ENCODE measurements at regions not wholly inside any gene's neighbourhood (a gene's known extent, or its start where the extent isn't known, plus 50 kb on each side); places are given as distances from the start of the nearest gene placed in this dataset.
"Not testable (repeated sequence)": the region's sequence is repeated elsewhere in the genome, so short reads cannot be mapped to it uniquely, and the experiment has no call there.

DNA sequence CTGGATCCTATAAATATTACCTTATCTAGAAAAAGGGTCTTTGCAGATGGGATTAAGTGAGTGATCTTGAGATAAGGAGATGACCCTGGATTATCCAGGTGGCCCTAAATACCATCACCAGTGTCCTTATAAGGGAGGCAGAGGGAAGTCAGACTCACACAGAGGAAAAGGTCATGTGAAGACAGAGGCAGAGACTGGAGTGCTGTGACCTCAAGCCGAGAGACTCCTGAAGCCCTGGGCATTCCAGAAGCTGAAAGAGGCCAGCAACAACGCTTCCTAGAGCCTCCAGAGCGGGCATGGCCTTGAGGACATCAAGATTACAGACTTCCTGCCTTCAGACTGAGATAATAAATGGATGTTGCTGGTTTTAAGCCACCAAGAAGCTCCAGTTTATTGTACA, 118.8 kb downstream of the ATPSCKMT start:
- ATAC-seq (no peak), DNase-seq (ENCODE audit: low spot score) (no peak)

DNA sequence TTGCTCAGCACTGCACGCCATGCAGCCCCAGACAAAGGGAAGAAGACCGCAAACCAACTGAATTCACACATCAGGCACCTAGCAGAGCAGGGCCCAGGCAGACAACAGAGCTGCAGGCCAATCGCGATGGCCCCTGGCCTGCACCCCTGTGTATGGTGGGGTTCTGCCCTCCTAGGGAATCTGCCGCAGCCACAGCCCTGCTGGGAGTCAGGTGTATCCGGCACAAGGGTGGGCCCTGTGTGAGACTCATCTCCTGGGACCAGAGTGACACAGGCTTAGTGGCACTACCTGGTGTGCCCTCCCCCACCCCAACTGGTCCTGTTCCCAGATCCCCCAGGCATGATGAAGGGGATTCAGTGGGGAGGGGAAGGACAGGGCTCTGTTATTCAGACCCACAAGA, 122.8 kb downstream of the ATPSCKMT start:
- DNase-seq (ENCODE audit: low spot score): no peak
- ATAC-seq: no peak

DNA sequence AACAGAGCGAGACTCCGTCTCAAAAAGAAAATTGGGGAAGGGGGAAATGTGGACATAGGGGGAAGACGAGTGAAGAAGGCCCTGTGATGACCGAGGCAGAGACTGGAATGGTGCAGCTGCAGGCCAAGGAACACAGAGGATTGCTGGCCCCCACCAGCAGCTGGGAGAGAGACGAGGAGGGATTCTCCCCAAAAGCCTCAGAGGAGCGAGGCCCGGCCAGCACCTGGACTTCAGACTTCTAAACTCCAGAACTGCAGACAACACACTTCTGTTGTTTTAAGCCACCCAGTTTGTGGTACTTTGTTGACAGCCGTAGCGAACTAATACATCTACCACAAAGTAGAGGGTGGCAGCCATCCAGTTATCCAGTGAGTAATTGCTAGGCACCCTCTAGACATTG, 124.6 kb downstream of the ATPSCKMT start:
- ATAC-seq: no peak
- DNase-seq (ENCODE audit: low spot score): no peak

DNA sequence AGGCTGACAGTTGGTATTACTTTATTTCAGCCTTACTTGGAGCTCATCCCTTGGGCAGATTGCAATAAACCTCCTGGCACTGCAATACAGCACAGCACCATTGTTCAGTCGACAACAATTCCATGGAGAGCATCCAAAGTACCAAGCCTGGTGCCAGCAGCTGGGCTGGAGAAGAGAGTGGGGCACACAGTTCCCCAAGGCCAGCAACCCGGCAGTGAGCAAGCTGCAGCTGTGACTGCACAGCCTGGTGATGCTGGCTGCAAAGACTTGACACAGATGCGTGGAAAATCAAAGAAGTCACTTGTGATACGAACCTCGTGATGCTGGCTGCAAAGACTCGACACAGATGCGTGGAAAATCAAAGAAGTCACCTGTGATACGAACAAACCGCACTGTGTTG, 125.4 kb downstream of the ATPSCKMT start:
- no peak for DNase-seq (ENCODE audit: low spot score)
- ATAC-seq: no peak

DNA sequence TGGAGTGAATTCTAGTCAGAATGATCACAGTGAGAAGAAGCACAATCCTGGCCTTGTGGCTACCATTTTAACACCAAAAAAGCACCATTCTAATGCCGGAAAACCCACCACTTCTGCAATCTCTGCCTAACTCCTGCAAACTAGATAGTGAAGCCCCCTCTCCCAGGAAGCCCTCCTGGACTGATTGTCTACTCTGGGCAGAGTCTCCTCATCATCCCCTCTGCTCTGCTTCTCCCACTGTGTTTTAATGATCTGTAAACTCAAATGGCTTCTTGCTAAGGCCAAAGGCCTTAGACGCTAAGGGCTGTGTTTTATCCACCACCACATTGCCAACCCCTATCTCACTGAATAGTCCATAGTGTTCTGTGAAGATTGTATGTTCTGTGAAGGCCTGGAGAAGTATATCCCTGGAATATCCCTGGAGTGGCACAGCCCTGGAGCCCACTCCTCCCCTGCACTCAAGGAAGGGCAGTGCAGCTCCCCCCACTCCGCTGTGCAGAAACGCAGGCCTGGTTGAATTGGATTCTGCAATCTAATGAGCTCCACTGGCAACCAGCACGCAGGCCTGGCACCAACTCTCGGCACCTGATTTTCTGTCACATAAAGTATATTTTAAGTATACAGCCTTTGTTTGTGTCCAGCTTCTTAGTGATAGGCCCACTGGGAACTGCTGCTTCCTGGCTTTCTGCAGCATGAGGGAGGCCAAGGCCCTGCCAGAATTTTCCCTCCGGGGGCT, 126.3 kb downstream of the ATPSCKMT start:
- DNase-seq (ENCODE audit: low spot score): no peak
- no peak for ATAC-seq

DNA sequence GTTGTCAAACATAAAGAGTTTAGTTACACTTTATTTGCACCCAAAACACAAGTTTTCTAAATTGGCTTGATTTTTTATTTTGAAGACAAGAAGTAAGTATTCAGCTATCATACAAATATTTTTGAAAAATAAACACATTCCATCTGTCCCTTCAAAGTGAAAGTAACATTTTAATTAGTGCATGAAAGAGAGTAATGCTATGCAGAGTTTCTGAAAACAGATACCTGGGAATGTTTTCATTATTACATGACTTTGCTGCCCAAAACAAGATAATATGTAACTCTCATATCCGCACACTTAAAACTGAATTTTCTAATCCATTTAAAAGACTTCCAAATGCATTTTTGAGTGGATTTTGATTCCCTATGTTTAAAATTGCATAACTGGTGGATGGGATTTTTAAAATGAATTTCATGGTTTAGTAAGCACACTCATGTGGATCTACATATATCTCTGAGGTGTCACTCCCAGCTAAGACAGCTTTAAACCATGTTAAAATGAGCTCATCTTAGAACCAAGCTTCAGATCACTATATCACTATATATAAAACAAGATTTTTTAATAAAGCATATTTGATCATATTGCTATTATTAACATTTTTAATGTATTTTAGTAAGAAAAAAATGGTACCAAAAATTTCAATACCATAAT, 127.5 kb downstream of the ATPSCKMT start:
- DNase-seq (ENCODE audit: low spot score) (no peak), ATAC-seq (no peak)

DNA sequence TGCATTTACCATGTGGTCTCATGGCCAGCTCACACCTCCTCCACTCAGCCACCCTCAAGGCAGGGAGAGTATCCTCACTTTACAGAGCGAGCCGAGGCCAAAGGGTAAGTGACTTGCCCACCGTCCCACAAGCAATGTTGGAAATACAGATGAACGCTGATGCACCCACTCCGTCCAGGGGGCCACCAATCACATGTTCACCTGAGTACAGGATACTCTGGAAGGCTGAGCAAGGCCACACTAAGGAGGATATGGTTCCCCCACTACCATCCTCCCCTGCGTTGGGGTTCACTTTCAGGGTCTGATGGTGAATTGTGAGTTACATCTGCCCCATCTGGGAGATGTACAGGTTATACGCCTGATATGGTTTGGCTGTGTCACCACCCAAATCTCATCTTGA, 128.8 kb downstream of the ATPSCKMT start:
- no peak for DNase-seq (ENCODE audit: low spot score)
- ATAC-seq: no peak

DNA sequence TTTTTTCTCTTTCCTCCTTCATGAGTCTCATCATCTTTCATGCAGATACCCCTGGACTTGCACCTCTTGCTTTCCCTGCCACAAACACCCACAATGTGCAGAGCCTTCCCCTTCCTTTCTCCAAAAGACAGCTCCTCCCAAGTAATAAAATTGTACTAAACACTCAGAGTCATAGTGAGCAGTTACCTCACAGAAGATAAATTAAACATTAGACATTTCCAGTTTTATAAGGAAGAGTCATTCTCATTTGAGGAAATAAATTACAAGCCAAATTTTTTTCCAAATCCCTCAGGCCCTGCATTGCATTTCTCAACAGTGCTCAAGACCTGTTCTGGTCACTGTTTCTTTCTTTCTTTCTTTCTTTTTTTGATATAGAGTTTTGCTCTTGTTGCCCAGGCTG, 131.5 kb downstream of the ATPSCKMT start:
- no peak for DNase-seq (ENCODE audit: low spot score)
- ATAC-seq: no peak

DNA sequence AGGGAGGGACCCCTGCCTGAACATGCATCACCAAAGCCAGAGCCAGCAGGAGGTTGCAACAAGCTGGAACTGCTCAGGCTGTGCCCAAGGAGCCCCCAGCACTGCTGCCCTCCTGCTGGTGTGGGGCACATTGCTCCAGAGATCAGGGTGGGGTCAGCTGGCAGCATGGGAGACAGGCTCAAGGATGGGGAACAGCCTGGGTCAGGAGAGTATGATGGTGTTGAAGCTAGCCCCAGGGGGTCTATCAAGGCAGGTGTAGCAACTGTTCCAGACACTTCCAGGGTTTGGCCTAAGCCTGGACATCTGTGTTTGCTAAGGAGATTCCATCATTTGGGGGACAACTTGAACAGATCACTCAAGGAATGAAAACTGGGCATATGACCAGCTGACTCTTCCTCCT, 133.1 kb downstream of the ATPSCKMT start:
- DNase-seq (ENCODE audit: low spot score): no peak
- no peak for ATAC-seq

DNA sequence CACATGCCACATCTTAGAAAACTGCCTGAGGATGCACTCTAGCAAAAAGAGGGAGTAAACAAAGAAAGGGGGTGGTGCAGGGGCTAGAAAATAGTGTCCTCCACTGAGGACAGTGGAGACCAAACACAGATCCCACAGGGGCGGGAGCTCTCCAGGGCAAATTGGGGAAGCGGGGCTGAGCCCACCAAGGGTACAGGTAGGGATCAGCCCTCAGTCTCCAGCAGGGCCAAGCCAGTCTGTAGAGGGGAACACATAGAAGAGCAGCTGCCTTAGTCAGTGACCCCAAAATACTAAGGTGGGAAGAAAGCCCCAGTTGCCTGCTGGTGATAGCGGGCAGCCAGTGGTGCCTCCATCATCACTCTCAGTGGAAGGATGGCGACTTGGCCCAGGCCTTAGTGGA, 134.0 kb downstream of the ATPSCKMT start:
- DNase-seq (ENCODE audit: low spot score) (no peak), ATAC-seq (no peak)

DNA sequence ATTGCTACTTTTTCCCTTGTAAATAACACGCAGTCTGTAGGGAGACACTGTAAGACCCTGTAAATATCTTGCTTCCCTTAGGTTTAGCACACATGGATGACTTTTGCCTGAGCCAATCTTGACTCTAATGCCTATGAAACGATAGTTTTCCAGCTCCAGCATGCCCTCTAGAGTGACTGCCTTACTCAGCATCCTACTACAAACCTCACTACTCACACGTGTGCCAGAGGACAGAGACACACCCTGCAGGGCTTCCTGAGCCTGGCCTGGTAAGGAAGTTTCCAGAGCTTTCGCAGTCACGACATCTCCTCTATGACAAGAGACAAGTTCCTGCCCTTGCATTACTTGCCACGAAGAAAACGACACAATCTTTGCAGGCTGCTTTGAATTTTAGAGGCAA, 138.1 kb downstream of the ATPSCKMT start:
- ATAC-seq (no peak), DNase-seq (ENCODE audit: low spot score) (no peak)

DNA sequence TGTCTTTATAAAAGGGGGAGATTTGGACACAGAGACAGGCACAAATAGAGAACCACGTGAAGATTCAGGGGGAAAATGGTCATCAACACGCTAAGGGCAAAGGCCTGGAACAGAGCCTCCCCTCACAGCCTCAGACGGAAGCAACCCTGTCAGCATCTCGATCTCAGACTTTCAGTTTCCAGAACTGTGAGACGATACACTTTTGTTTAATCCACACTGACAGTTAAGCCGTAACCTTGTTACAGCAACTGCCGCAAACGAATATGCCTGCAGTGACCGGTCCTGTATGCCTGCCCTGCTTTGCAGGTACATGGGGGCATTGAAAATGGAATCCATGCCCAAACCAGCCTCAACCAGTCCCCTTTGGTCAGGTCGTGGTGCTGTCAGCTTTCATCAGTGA, 139.5 kb downstream of the ATPSCKMT start:
- DNase-seq (ENCODE audit: low spot score) (no peak), ATAC-seq (no peak)

DNA sequence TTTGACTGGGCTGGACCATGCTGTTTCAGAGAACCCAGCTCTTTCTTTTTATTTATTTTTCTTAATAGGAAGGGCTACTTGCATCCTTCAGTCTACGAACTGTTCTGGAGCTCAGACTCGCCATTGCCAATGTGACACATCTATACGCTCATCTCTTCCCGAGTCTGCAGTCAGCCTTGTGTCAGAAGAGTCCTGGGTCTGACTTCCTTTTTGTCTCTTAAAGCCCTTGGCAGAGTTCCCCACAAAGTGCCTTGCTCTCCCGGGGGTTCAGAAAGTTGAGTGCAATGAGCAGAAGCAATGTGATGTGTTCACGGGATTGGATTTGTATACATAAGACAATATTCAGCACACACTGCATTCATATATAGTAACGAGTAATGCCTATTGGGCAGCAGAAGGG, 140.4 kb downstream of the ATPSCKMT start:
- no peak for DNase-seq (ENCODE audit: low spot score)
- ATAC-seq: no peak

DNA sequence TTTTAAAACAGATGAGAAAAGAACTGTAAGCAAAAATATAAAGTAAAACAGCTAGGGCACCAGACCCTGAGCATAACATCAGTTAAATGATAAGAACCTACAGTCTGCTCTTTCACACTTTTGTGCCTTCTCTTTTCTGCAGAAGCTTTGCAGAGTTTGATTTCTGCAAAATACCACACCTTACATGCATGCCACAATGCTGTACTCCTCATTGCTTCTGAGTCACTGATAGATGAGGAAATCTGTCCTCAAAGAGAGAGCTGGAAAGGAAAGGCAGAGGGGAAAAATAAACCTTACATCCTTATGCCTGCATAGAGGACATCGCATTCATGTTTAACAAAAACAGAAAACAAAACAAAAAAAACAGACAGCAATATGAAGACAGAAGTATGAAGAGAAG, 142.9 kb downstream of the ATPSCKMT start:
- no peak for DNase-seq (ENCODE audit: low spot score)
- no peak for ATAC-seq

DNA sequence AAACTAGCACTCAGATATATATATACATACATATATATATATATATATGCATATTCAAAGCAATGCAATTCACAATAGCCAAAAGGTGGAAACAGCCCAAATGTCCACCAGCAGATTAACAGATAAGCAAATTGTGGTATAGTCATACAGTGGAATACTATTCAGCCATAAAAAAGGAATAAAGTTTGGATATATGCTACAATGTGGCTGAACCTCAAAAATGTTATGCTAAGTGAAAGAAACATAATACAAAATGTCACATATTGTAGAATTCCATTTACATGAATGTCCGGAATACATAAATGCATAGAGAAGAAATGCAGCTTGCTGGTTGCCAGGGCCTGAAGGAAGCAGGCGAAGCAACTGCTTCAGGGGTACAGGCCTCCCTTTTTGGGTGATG, 143.4 kb downstream of the ATPSCKMT start:
- no peak for ATAC-seq

DNA sequence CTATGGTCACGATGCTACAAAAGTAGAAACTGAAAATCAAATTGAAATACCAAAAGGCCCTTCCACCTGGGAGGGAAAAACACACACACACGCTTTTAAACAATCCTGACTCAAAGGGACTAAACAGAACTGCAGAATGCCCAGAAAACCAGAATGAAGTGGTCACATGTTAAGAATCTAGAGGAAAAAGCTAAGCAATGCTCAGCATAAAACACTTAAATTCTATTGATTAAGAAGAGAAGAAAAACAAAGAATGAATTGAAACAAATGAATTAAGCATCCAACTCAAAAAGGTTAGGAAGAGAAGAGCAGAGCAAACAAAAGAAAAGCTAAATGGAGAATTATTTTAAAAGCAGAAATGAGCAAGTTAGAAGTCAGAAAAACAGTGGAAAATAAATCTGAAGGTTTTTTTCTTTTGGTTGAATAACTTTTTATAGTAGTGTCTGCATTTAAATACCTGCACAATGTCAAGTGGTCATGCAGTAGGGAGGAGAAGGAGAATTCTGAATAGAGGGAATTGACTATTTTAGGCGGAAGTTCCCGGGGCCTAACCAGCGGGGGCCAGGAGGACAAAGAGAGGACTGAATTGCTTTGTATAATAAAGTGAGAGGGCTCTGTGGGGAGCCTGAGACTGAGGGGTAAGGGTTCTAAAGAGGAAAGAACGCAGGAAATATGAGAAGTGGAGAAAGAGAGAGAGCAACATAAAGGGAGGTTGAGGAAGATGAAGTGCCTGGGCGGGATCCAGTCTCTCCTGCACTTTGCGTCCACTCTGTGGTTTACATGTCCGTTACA, 146.8 kb downstream of the ATPSCKMT start:
- ATAC-seq: no peak
- no peak for DNase-seq (ENCODE audit: low spot score)

More for the DNA sequence above, 143.4 kb downstream of the ATPSCKMT start:
- DNase-seq (ENCODE audit: low spot score): no peak

DNA sequence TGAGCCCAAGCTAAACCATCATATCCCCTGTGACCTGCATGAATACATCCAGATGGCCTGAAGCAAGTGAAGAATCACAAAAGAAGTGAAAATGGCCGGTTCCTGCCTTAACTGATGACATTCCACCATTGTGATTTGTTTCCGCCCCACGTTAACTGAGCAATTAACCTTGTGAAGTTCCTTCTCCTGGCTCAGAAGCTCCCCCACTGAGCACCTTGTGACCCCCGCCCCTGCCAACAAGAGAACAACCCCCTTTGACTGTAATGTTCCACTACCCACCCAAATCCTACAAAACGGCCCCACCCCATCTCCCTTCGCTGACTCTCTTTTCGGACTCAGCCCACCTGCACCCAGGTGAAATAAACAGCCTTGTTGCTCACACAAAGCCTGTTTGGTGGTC, 147.5 kb downstream of the ATPSCKMT start:
- ATAC-seq; DNase-seq (ENCODE audit: low spot score): not testable (repeated sequence)

DNA sequence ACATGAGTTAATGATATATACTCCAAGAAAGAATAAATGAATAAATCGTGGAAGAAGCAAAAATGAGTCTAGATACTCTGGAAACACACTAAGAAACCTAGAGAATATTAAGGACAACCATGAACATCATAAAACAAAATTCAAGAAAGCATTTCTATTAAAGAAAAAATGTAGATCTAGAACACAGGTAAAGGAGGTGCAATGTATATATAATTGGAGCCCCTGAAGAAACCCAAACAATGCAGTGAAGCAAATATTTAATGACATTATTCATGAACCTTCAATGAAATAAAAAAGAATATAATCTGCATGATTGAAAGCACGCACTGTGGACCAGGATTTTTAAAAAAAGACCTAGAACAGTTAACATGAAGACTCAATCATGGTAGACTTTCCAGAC, 150.1 kb downstream of the ATPSCKMT start:
- DNase-seq (ENCODE audit: low spot score): no peak
- ATAC-seq: no peak

DNA sequence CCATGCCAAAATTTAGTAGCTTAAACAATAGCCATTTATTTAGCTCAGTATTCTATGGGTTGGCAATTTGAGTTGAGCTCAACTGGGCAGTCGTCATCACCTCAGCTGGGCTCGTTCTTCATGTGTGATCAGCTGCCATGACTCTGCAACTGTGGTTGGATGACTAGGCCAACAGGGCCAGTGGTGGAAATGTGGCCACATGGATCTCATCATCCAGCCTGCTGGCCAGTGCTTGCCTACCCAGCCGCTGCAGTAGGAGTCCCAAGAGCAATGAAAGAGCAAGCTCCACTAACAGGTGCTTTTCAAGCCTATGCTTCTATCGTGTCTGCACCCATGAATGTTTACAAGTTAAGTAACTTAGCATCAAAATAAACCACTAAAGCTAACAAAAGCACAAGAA, 158.0 kb downstream of the ATPSCKMT start:
- DNase-seq (ENCODE audit: low spot score) (no peak), ATAC-seq (no peak)

DNA sequence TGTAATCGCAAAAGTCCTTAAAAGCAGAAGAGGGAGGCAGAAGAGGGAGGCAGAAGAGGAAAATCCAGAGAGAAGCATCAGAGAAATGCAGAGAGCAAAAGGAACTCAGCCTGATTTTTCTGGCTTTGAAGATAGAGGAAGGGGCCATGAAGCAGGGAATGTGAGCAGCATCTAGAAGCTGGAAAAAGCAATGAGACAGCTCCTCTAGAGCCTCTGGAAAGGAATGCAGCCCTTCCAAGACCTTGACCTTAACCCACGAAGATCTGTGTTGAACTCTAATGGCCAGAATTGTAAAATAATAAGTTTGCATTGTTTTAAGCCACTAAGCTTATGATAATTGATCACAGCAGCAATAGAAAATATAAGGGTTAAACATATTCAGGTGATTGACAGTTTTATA, 159.6 kb downstream of the ATPSCKMT start:
- DNase-seq (ENCODE audit: low spot score) (no peak), ATAC-seq (no peak)

DNA sequence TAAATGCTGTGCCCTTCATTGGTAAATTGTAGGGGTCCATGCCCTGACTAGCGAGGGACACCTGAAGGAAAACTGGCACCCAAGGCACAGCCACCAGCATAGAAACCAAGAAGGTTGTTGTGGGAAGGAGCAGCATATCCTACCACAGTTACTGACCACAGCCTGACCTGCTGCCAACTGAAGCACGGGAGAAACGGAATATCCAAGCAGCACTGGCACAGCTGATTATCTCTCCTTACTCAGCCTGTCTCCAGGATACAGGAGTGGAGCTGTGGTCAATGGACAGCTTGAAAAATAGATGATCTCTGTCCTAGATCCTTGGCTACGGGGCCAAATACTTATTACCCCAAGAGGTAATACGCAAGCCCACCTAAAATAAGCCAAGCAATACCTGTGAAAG, 164.5 kb downstream of the ATPSCKMT start:
- ATAC-seq: no peak

DNA sequence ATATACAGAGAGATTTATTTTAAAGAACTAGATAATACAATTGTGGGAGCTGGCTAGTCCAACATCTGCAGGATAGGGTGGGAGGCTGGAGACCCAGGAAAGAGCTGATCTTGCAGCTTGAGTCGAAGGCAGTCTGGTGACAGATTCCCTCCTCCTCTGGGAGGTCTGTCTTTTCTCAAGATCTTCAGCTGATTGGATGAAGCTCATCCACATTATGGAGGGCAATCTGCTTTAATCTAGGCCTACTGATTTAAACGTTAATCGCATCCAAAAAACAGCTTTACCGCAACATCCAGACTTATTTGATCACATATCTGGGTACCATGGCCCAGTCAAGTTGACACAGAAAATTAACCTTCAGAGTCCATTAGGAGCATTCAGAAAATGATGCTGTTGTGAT, 168.1 kb downstream of the ATPSCKMT start:
- ATAC-seq (no peak), DNase-seq (ENCODE audit: low spot score) (no peak)

More for the DNA sequence above, 164.5 kb downstream of the ATPSCKMT start:
- no peak for DNase-seq (ENCODE audit: low spot score)
